T-helper 2 cell treated with Interferon-gamma antibody and Interleukin-4, amounts not matched to agents 100 ng/mL and 5 ng/mL, for 36 hours (primary cell): ENCODE measurements at regions not wholly inside any gene's neighbourhood (a gene's known extent, or its start where the extent isn't known, plus 50 kb on each side); places are given as distances from the start of the nearest gene placed in this dataset.
"Not testable (repeated sequence)": the region's sequence is repeated elsewhere in the genome, so short reads cannot be mapped to it uniquely, and the experiment has no call there.

Experiments used
- intact Hi-C: fragments of 100-400 bp; cut with micrococcal nuclease; formaldehyde crosslinking; loops from one replicate; pipeline ENCODE4 v1.15.1; 2023

DNA sequence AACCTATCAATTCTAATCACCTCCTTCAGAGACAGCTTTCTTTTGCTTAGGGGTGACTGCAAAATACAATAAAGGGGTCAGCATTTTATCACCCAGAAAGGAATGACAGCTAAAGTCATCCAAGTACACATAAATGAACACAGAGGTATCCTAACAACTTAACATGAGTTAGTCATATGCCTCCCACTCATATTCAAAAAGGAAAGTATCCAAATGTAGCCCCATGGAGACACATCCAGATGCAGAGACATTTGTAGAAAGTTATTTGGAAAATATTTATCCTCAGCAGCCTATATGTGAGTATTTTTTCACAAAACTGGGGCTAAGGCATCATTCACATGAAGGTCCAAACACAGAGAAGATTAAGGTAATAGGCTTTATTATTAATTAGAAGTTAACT lies 1579.7 kb upstream of the SLC39A10 start:
- intact Hi-C loops = no loop called here

DNA sequence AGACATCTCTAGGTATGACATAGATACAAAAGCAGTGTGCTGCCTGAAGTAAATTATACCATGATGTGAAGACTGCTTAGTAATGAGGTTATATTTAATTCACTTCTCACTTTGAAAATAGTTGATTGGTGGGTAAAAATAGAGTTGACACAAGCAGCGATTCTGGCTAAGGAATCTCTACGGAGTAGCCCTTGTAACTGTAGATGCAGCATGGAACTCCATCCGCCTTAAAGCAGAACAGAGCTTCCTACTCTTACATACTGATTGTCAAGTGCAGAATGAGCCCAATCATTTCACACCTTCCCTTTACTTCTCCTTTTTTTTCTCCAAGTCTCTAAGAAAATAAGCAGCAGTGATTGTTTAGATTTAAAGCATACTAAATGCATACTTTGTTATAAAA lies 1594.6 kb upstream of the SLC39A10 start:
- intact Hi-C loops = no loop called here

DNA sequence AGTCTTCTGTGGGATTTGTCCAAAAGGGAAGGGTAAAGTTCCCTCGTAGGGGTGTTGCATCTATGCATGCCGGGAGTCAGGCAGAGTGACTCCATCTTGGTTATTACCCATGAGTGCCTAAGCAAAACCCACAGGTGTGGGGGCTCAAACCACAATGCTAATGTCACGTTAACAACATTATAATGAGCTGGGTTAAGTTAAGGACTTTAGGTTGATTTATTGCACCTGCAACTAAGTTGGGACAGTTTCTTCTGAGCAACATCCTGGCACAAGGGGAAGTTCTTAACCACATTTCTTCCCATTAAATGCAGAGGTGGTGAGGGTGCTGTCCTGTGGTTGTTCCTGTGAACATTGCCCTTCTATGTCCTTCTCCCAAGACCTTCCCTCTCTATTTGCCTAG lies 1596.8 kb upstream of the SLC39A10 start:
- intact Hi-C loops = no loop called here

DNA sequence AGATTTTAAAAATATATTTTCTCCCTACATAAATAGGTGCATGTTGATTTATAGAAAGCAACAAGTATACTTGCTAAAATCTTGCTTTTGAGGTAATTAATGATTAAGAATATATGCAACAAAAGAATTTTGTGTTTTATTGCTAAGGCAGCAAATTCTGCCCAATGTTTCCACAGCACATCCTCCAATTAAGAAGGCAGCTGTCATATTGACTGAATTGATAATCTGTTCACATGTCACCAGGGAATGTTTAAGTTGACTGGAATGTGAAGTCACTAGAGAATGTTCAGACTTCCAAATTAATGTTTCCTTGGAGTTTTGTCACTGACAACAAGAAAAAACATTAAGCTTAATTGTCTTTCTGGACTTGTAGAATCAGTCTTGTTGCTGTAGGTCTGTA lies 1602.7 kb upstream of the SLC39A10 start:
- intact Hi-C loops = no loop called here

DNA sequence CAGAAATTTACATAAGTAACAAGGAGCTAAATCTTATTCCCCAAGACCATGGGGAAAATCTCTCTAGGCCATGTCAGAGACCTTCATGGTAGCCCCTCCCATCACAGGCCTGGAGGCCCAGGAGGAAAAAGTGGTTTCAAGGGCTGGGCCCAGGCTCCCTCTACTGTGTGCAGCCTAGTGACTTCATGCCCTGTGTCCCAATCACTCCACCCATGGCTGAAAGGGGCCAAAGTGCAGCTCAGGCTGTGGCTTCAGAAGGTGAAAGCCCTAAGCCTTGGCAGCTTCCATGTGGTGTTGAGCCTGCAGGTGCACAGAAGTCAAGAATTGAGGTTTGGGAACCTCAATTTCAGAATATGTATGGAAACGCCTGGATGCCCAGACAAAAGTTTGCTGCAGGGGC lies 1612.7 kb upstream of the SLC39A10 start:
- intact Hi-C loops = no loop called here

DNA sequence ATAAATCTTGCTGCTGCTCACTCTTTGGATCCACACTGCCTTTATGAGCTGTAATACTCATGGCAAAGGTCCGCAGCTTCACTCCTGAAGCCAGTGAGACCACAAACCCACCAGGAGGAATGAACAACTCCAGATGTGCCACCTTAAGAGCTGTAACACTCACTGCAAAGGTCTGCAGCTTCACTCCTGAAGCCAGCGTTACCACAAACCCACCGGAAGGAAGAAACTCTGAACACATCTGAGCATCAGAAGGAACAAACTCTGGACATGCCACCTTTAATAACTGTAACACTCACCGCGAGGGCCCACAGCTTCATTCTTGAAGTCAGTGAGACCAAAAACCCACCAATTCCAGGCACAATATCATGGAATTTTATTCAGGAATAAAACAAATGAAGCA lies 1635.9 kb upstream of the SLC39A10 start:
- intact Hi-C loops = not testable (repeated sequence)

DNA sequence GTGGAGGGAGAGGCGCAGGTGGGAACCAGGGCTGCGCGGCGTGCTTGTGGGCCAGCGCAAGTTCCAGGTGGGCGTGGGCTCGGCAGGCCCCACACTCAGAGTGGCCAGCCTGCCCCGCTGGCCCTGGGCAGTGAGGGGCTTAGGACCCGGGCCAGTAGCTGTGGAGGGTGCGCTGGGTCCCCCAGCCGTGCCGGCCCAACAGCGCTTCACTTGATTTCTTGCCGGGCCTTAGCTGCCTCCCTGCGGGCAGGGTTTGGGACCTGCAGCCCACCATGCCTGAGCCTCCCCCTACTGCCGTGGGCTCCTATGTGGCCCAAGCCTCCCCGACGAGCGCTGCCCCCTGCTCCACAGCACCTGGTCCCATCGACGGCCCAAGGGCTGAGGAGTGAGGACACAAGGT lies 1636.9 kb upstream of the SLC39A10 start:
- intact Hi-C loops = no loop called here

DNA sequence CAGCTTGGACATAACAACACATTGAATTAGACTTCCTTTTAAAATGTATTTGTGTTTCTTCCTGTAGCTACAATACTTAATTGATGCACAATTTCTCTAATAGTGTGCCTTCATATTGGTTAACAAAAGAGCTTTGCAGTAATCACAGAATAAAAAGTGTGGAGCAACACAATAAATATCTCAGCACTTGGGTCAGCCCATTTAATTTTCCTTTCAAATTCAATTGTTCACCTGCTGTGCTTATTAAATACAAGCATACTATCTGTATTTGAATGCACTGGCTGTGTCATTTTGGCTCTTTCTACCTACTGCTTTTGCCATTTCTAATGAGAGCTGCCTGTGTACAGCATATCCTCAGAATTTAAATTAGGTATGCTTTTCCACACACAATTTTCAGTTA lies 1641.3 kb upstream of the SLC39A10 start:
- intact Hi-C loops = no loop called here

DNA sequence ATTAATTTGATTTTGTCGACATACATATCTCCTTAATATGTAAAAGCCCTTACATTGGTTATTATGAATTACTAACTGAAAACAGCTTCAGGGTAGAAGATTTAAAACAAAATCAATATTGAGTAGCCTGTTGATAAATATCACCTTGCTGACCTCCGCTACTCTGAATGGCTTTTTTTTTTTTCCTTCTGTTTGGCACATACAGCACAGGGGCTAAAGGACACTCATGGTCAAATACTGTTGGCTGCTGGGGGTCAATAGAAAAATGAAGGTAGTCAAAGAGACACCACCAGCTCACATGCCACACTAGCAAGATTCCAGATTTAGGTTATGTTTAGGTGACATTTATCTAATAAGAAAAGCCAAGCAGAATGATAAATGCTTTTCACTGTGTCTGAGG lies 1642.4 kb upstream of the SLC39A10 start:
- intact Hi-C loops = no loop called here

DNA sequence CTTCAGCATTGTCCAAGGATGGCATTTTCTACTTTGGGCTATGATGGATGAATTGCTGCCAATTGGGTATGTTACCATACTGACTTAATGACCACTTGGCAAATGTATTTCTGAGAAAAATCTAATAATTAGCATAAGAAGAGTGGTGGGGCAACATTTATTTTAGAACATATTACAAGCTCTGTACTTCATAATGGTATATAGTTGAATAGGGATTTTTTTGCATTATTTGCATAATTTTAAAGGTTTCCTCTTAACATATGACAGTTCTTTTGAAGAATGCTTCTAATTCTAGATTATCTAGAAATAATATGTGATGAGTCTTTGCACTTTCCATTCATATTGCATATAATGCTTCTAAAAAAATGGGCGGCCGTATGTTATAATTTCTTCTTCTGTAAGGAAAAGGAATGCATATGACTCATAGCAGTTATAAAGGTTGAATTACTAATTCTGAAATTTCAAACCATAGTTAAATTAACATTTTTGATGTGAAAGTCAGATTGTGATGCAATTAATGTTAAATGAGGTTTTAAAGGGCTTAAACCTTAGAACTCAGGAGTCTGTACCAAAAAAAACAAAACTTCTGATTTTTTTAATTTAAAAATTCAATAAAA lies 1652.3 kb upstream of the SLC39A10 start:
- intact Hi-C loops = no loop called here

DNA sequence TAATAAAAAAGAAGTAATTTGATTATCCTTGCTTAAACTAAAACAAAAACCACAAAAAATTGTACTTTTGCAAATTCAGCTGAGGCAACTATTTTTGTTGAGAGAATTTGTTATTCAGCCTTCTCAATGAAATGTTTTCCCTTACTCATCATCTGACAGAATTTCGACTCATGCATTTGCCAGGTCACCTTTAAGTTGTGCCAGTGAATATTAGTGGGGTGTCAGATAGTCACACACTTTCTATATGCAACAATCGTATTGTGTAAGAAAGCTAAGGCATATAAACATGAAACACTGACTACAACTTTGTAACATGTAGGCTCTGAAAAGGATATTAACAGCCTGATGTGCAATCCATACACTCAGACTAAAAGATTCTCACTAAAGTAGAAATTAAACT lies 1653.1 kb upstream of the SLC39A10 start:
- intact Hi-C loops = no loop called here

DNA sequence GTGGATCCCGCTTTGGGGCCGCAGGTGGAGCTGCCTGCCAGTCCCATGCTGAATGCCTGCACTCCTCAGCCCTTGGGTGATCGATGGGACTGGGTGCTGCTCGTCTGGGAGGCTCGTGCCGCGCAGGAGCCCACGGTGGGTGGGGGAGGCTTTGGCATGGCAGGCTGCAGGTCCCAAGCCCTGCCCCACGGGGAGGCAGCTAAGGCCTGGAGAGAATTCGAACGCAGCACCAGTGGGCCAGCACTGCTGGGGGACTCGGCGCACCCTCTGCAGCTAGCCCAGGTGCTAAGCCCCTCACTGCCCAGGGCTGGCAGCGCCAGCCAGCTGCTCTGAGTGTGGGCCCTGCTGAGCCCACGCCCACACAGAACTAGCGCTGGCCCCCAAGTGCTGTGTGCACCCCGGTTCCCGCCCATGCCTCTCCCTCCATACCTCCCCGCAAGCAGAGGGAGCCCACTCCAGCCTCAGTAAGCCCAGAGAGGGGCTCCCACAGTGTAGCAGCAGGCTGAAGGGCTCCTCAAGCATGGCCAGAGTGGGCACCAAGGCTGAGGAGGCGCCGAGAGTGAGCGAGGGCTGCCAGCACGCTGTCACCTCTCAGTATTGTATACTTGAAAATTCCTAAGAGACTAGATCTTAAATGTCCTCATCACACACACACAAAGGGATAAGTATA lies 1654.2 kb upstream of the SLC39A10 start:
- intact Hi-C loops = no loop called here

DNA sequence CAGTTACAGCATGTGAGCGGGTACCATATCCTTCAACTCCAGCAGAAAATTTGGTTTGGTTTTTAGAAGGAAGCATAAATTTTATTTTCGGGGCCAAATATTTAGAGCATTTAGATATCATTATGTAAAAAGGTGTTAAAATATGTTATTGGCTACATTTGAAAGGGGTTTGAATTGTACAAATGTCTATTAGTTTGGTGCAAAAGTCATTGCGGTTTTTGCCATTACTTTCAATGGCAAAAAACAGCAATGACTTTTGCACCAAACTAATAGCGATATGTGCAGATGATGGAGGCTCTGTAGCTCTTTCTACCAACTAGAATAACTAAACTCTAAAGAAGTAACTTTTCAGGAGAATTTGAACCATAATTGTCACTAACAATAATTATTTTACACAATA lies 1666.2 kb upstream of the SLC39A10 start:
- intact Hi-C loops = no loop called here

DNA sequence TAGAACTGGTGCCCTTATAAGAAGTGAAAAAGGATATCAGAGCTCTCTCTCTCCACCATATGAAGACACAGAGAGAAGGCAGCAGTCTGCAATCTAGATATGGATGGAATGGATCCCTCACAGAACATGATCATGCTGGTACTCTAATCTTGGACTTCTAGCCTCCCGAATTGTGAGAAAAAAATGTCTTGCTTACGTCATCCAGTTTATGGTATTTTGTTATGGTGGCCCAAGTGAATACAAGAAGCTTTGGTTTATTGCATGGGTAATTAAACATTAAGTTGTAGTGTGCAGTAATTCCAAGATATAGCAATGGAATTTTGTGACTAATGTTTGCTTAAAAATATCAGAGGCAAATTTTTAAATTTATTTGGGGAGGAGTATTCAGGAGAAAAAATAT lies 1667.4 kb upstream of the SLC39A10 start:
- intact Hi-C loops = no loop called here

DNA sequence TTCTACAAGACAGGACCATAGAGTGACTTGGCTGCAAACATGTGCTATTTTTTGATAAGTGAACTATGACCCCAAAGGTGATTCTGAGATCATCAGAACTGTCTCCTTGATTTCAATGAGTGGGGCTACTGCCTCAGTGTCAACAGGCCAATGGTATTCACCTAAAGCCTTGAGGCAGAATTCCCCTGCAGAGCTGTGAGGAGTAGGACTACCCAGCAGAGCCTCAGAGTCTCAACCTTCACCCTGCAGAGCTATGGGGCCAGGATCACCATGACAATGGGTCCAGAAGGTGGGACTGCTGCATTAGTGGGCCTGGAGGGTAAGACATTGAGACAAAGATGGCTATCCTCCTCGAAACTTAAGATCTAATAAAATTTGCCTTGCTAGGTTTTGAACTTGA lies 1668.2 kb upstream of the SLC39A10 start:
- intact Hi-C loops = no loop called here

DNA sequence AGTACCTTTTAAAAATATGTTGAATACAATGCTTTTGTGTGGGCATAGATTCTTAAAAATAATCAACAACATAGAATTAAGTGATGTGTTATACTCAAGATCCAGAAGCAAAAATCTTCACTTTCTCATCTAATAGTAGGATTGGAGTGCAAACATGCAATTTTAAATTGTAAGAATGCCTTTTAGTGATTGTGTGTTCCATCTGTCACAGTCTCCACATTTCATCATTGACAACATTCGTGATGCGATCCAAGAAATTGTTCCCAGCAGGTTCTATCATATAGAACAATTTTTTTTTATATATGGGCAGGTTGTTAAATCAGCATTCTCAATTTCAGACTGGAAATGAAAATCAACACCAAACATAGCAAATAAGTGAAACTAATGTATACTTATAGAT lies 1671.8 kb upstream of the SLC39A10 start:
- intact Hi-C loops = no loop called here

DNA sequence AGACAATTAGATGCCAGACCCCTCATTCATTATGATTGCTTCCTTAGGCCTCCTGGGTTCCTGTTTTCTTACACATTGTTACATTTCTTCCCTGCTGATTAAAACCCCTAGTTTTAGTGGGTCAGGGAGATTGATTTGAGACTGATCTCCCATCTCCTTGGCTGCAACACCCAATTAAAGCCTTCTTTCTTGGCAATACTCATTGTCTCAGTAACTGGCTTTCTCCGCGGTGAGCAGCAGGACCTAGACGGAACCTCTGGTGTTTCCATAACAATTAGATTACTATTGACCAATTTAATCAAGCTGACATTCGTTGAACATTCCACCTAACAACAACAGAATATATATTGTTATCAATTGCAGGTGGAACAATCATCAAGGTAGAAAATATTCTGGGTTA lies 1676.4 kb upstream of the SLC39A10 start:
- intact Hi-C loops = no loop called here

DNA sequence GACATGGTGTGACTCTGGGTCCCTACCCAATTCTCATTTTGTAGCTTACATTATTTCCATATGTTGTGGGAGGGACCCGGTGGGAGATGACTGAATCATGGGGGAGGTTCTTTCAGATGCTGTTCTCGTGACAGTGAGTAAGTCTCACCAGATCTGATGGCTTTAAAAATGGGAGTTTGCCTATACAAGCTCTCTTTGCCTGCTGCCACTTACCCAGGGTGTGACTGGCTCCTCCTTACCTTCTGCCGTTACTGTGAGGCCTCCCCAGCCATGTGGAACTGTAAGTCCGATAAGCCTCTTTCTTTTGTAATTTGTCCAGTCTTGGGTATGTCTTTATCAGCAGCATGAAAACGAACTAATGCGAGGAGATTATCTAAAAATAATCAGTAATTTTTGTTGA lies 1683.2 kb upstream of the SLC39A10 start:
- intact Hi-C loops = no loop called here

DNA sequence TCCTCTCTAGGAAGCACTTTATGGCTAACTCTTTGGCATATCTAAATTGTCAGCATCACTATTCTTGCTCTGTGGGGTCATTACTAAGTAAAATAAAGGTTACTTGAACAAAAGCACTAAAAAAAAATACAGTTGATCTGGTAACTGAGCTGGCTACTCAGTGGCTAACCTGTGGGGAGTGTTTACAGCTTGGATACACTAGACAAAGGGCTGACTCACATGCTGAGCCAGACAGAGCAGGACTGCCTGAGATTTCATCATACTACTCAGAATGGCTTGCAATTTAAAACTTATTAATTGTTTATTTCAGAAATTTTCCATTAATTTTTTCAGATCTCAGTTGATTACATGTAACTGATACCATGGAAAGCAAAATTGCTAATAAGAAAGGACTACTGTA lies 1690.4 kb upstream of the SLC39A10 start:
- intact Hi-C loops = no loop called here

DNA sequence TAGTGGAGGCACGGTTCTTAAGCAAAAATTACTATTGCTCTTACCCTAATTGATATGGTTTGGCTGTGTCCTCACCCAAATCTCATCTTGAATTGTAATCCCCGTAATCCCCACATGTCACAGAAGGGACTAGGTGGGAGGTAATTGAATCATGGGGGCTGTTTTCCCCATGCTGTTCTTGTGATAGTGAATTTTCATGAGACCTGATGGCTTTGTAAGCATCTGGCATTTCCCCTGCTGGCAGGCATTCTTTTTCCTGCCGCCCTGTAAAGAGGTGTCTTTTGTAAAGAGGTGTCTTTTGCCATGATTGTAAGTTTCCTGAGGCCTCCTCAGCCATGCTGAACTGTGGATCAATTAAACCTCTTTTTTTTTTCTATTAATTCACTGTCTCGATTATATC lies 1691.8 kb upstream of the SLC39A10 start:
- intact Hi-C loops = no loop called here

DNA sequence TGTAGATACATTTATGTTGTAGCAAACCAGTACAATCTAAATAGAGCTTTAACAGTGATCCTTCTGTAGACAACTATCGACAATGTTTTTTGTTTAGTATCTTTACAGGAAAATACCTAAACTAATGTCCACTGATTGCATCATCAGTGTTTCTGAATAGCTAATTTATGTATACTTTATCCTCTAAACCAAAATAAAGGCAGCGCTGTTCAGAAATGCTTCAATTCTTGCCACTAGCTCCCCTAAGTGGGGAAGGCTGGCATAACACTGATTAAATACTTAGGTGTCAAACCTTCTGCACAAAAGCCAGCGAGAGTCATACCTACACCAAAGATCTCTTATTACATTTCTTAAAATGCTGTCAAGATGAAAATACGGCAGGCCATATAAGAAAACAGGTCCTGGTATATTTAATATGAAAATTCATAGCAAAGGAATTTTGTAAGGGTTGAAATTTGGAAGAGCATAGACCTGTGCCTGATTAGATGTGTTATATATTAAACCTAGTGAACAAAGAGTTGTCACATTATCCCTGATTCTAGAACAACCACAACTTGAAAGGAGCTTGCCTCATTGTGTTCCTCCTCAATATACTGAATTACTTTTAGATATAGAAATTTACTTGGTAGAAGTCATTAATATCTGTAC lies 1693.4 kb upstream of the SLC39A10 start:
- intact Hi-C loops = no loop called here

DNA sequence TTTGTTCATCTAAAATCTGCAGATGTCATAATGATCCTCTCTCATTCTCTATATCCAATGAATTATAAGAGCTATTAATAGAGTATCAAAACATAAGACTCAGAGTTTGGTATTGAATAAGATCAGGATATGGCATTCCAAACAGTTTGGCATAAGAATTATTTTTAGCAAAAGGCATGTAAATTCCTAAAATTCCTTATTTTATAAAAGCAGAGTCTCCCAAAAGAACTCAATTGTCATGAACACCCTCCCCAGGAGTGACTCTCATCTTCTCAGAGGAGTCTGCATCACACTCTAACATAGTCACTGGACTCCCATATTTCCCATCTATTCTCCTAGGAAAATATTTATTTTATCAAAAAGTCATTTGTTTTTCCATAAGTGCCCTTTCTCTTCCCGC lies 1710.2 kb upstream of the SLC39A10 start:
- intact Hi-C loops = no loop called here

DNA sequence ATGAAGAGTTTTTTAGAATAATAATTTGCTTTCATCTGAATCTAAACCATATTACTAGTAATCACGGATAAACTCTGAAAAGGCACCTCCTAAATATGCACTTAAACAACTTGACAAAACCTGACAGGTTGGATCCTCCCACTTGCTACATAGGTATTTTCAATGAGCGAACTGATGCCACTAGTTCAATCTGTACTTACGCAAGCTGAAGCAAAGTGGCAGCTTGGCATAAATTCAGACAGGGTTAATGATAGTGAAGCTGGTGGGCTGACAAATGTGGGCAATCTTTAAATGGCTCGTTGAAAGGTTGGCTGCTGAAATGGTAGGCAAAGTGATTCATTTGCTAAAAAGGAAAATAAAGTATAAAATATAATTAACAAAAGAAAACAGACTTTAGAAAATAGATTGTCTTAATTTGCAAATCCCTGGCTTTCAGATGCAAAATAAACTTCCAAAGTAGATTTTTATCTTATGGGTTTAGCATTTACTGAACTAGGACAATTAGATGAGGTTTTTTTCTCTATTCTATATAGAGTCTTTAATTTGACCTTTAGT lies 1713.5 kb upstream of the SLC39A10 start:
- intact Hi-C loops = no loop called here
